ENCODE measurements at regions not wholly inside any gene's neighbourhood (a gene's known extent, or its start where the extent isn't known, plus 50 kb on each side); places are given as distances from the start of the nearest gene placed in this dataset.

GRCh38 chr5:101084353-101084752 lies 181.3 kb upstream of the ST8SIA4 start:
- TF ChIP-seq KDM1A (IDR thresholded peaks at IDR 0.05; ENCODE audit: borderline replicate concordance, low read length), result no peak
- TF ChIP-seq RAD21 (IDR thresholded peaks at IDR 0.05 in 1 of 2, conservative IDR thresholded peaks at IDR 0.05 in 1 of 2; ENCODE audit: low read depth in 2 of 2, low read length in 2 of 2), result no peak

Data from H1 (cell line).